HCT116 (cell line): ENCODE measurements at regions not wholly inside any gene's neighbourhood (a gene's known extent, or its start where the extent isn't known, plus 50 kb on each side); places are given as distances from the start of the nearest gene placed in this dataset.

Experiments used
- CEBPB ChIP-seq: IDR thresholded peaks from 2 replicates; pipeline ENCODE4 v1.6.1; 2012; ENCODE audit warnings: low read depth
- CTCF ChIP-seq, 3 experiments: fragments of 200-600 bp in 1 of 3; sonication (generic) in 1 of 3; IDR thresholded peaks in 2 of 3; conservative IDR thresholded peaks in 1 of 3; 2 replicates each; pipeline ENCODE4 v1.5.1; 2012 to 2017; ENCODE audit warnings: low read depth in 2 of 3, low read length in 2 of 3, antibody characterized with exemption in 1 of 3, borderline replicate concordance in 1 of 3, control low read depth in 1 of 3, mild to moderate bottlenecking in 1 of 3, mixed read lengths in 1 of 3, mixed run types in 1 of 3, moderate library complexity in 1 of 3; ENCODE audit not compliant: insufficient read depth in 1 of 3
- ELF1 ChIP-seq: IDR thresholded peaks from 2 replicates; pipeline ENCODE4 v1.6.1; 2012; ENCODE audit warnings: low read depth, borderline replicate concordance
- MAX ChIP-seq: IDR thresholded peaks from 2 replicates; pipeline ENCODE4 v1.6.1; 2012
- POLR2A ChIP-seq: IDR thresholded peaks from 2 replicates; pipeline ENCODE4 v1.7.0; 2011; ENCODE audit warnings: borderline replicate concordance; ENCODE audit not compliant: insufficient read depth, insufficient read length; ENCODE audit errors: extremely low read depth
- TCF7L2 ChIP-seq: IDR thresholded peaks from 2 replicates; pipeline ENCODE4 v1.7.0; 2011; ENCODE audit warnings: borderline replicate concordance, inconsistent platforms; ENCODE audit not compliant: insufficient read depth, insufficient read length; ENCODE audit errors: extremely low read depth
- YY1 ChIP-seq: IDR thresholded peaks from 2 replicates; pipeline ENCODE4 v1.6.1; 2011; ENCODE audit warnings: low read length, low read depth, moderate library complexity, mild to moderate bottlenecking; ENCODE audit not compliant: insufficient replicate concordance; ENCODE audit errors: extremely low read depth
- ZBTB33 ChIP-seq: IDR thresholded peaks from 2 replicates; pipeline ENCODE4 v1.6.1; 2011; ENCODE audit warnings: mild to moderate bottlenecking, low read length, moderate library complexity; ENCODE audit not compliant: insufficient replicate concordance; ENCODE audit errors: extremely low read depth
- ZFX ChIP-seq: fragments of 450-650 bp; IDR thresholded peaks from 2 replicates; pipeline ENCODE4 v1.6.1; 2017

GRCh38 chr3:36649125-36649524 lies 115.2 kb downstream of the DCLK3 start:
- TF ChIP-seq CTCF (IDR thresholded peaks at IDR 0.05 in 2 of 3, conservative IDR thresholded peaks at IDR 0.05 in 1 of 3; ENCODE audit: borderline replicate concordance in 1 of 3, insufficient read depth in 1 of 3, low read depth in 2 of 3, low read length in 2 of 3) (no peak), POLR2A (no peak), YY1 (no peak), ZFX (no peak), ELF1 (no peak), CEBPB (no peak), ZBTB33 (no peak), MAX (no peak), TCF7L2 (no peak)
